Smooth muscle cell (in vitro differentiated cells): ENCODE measurements at regions not wholly inside any gene's neighbourhood (a gene's known extent, or its start where the extent isn't known, plus 50 kb on each side); places are given as distances from the start of the nearest gene placed in this dataset.

Source experiments
- DNase-seq: peaks from one replicate; lab custom pipeline; 2025; ENCODE audit not compliant: unreplicated experiment; lab: John Stamatoyannopoulos, UW
- H2AFZ ChIP-seq: fragments of 200-600 bp; sonication (generic); 2 replicates; pipeline ENCODE4 v1.6.0; 2016; ENCODE audit warnings: antibody characterized with exemption, low read depth, mild to moderate bottlenecking
- H3F3A ChIP-seq: fragments of 200-600 bp; sonication (generic); 2 replicates; pipeline ENCODE4 v1.6.0; 2017; ENCODE audit warnings: antibody characterized with exemption, low read depth
- H3K27ac ChIP-seq: fragments of 200-600 bp; sonication (generic); 2 replicates; pipeline ENCODE4 v1.5.1; 2016; ENCODE audit warnings: low read depth, mild to moderate bottlenecking
- H3K27me3 ChIP-seq: fragments of 200-600 bp; sonication (generic); 2 replicates; pipeline ENCODE4 v1.6.1; 2016; ENCODE audit warnings: low read depth, mild to moderate bottlenecking
- H3K36me3 ChIP-seq: fragments of 200-600 bp; sonication (generic); 2 replicates; pipeline ENCODE4 v1.5.1; 2016; ENCODE audit warnings: low read depth
- H3K4me1 ChIP-seq: fragments of 200-600 bp; sonication (generic); 2 replicates; pipeline ENCODE4 v1.5.1; 2016; ENCODE audit warnings: low read depth
- H3K4me2 ChIP-seq: fragments of 200-600 bp; sonication (generic); 2 replicates; pipeline ENCODE4 v1.6.0; 2016; ENCODE audit warnings: mild to moderate bottlenecking
- H3K4me3 ChIP-seq: fragments of 200-600 bp; sonication (generic); 2 replicates; pipeline ENCODE4 v1.5.1; 2016; ENCODE audit warnings: mild to moderate bottlenecking
- H3K79me2 ChIP-seq: fragments of 200-600 bp; sonication (generic); 2 replicates; pipeline ENCODE4 v1.6.0; 2016; ENCODE audit warnings: low read depth, mild to moderate bottlenecking
- H3K9ac ChIP-seq: fragments of 200-600 bp; sonication (generic); 2 replicates; pipeline ENCODE4 v1.6.0; 2016; ENCODE audit warnings: low read depth
- H3K9me3 ChIP-seq: fragments of 200-600 bp; sonication (generic); replicated peaks from 2 replicates; pipeline ENCODE4 v1.5.1; 2016; ENCODE audit warnings: low read depth
- H4K20me1 ChIP-seq: fragments of 200-600 bp; sonication (generic); 2 replicates; pipeline ENCODE4 v1.6.0; 2016; ENCODE audit warnings: low read depth
- CTCF ChIP-seq: fragments of 200-600 bp; sonication (generic); IDR thresholded peaks from 2 replicates; pipeline ENCODE4 v1.5.1; 2017; ENCODE audit warnings: borderline replicate concordance, mild to moderate bottlenecking, antibody characterized with exemption; ENCODE audit not compliant: insufficient read depth, poor library complexity, severe bottlenecking
- whole genome bisulfite sequencing: methylation state at CpG from one replicate; pipeline ENCODE4 v1.1.7; 2016; ENCODE audit warnings: low lambda C conversion rate; 5-methylcytosine and 5-hydroxymethylcytosine counted together

DNA sequence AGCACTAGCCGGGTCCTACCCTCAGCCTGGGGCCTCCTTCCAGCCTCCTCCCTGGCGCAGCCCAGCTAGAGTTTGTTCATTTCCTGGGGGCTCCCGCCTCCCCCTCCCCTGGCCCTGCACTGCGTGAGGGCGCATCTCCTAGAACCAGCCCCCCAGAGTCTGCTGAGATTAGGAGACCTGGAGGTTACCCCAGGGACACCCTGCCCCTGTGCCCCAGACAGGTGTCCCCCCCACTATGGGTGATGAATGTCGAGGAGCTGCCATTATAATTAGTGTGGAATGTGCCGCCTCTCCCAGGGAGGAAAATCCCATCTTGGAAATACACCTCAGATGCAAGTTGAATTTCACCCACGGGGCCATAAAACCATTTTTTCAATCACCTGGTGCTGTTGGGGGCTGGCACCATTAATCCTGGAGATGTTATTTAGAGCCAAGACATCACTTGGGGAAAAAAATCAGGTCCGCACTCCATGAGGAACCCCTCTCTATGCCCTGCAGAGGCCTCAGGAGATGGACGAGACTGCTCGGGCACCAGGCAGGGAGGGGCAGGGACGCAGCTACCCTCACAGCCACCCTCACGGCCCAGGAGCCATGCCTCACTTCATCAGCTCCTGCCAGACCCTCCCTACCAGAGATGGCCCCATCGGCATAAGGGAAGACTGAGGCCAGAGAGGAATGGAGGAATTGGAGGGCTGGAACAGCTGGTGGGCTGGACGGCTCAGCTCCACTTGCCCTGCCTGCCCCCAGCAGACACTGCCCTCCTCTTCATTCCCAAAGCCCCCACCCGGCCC is 197.5 kb downstream of the IGLL1 start:
- no peak overlapping the region for H3K27ac ChIP-seq
- H3K4me1 ChIP-seq = no peaks in the 10 kb centered on the region
- H2AFZ ChIP-seq = no peak overlapping the region
- no peaks in the 10 kb centered on the region for H3F3A ChIP-seq
- H3K79me2 ChIP-seq = no peaks in the 10 kb centered on the region
- no peaks in the 10 kb centered on the region for H4K20me1 ChIP-seq
- no peaks in the 10 kb centered on the region for H3K36me3 ChIP-seq
- no peaks in the 10 kb centered on the region for H3K27me3 ChIP-seq
- 89% methylated on average over 16 of the region's 16 CpGs for WGBS
- H3K9ac ChIP-seq = no peak overlapping the region
- no peaks in the 10 kb centered on the region for H3K9me3 ChIP-seq
- TF ChIP-seq CTCF = no peak
- no peak for DNase-seq
- H3K4me3 ChIP-seq = no peak overlapping the region
- H3K4me2 ChIP-seq = no peak overlapping the region

DNA sequence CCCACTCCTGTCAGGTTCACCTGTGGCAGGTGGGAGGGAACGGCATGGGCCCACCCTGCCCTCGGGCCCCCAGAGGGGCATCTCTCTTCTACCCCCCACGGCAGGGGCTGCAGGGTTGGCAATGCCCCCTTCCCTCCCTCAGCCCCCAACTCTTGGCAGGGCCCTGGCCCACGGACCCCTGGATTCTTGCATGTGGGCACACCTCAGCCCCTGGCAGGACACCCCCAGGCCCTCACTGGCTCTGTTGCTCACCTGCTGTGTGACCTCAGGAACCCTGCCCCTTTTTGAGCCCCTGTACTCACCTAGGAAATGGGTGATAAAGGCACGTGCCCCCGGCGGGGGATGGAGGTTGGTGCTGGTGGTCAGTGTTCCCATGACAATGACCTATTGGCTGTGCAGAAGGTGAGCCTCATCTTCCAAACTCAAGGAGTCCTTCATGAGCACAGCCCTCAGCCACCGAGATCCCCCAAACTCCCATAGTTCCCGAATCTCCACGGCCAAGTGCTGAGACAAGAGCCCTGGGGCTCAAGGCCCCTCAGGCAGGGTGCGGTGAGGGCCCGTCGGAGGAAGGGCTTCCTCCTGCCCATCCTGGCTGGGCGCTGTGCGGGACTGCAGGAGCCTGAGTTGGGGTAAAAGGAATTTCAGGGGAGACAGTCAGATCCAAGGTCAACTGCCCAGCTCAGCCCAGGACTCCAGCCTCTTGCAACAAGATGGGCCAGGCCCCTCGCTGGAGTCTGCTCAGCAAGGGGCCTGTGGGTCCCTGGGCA is 198.2 kb downstream of the IGLL1 start:
- DNase-seq = no peak
- no peaks in the 10 kb centered on the region for H4K20me1 ChIP-seq
- no peaks in the 10 kb centered on the region for H3K36me3 ChIP-seq
- H3K9ac ChIP-seq = no peak overlapping the region
- no peak overlapping the region for H3K27ac ChIP-seq
- no peak overlapping the region for H2AFZ ChIP-seq
- no peak for TF ChIP-seq CTCF
- WGBS = 91% methylated on average over 14 of the region's 16 CpGs
- no peak overlapping the region for H3K4me3 ChIP-seq
- H3K79me2 ChIP-seq = no peaks in the 10 kb centered on the region
- no peaks in the 10 kb centered on the region for H3K27me3 ChIP-seq
- no peaks in the 10 kb centered on the region for H3K9me3 ChIP-seq
- no peaks in the 10 kb centered on the region for H3K4me1 ChIP-seq
- H3K4me2 ChIP-seq = no peak overlapping the region
- no peaks in the 10 kb centered on the region for H3F3A ChIP-seq

DNA sequence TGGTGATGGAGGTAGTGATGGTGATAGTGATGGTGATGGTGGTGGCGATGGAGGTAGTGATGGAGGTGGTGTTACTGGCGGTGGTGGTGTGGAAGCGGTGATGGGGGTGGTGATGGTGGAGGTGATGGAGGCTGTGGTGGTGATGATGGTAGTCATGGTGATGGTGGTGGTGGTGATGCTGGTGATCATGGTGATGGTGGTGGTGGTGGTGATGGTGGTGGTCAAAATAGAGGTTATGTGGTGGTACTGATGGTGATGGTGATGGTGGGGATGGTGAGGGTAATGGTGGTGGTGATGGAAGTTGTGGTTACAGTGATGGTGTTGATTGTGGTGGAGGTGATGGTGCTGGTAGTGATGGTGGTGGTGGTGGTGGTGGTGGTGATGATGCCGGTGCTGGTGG is 199.2 kb downstream of the IGLL1 start:
- no peaks in the 10 kb centered on the region for H3K4me1 ChIP-seq
- WGBS = 91% methylated on average over 4 of the region's 4 CpGs
- H3K9ac ChIP-seq = no peak overlapping the region
- H3F3A ChIP-seq = no peaks in the 10 kb centered on the region
- no peaks in the 10 kb centered on the region for H3K36me3 ChIP-seq
- no peak overlapping the region for H2AFZ ChIP-seq
- H3K79me2 ChIP-seq = no peaks in the 10 kb centered on the region
- TF ChIP-seq CTCF = no peak
- DNase-seq = no peak
- H3K27ac ChIP-seq = no peak overlapping the region
- H4K20me1 ChIP-seq = no peaks in the 10 kb centered on the region
- no peaks in the 10 kb centered on the region for H3K9me3 ChIP-seq
- no peak overlapping the region for H3K4me3 ChIP-seq
- no peak overlapping the region for H3K4me2 ChIP-seq
- H3K27me3 ChIP-seq = no peaks in the 10 kb centered on the region
